Thoracic aorta (tissue), 2 donors: ENCODE measurements at regions not wholly inside any gene's neighbourhood (a gene's known extent, or its start where the extent isn't known, plus 50 kb on each side); places are given as distances from the start of the nearest gene placed in this dataset.

Experiments used
- ATAC-seq: fragments of 150-250 bp; one replicate; pipeline ENCODE4 v1.8.0; 2017; ENCODE audit warnings: low read depth; ENCODE audit not compliant: insufficient number of reproducible peaks, low FRiP score
- DNase-seq: peaks from one replicate; pipeline ENCODE4 v3.0.0-alpha.2; 2020; ENCODE audit warnings: low spot score
- H3K27ac ChIP-seq, 2 donors: fragments of 200-600 bp; sonication (generic); 1 replicate in 1 of 2; 2 replicates in 1 of 2; pipeline ENCODE4 v1.5.1; 2016; ENCODE audit warnings: mild to moderate bottlenecking in 2 of 2, moderate library complexity in 2 of 2
- H3K27me3 ChIP-seq: fragments of 200-600 bp; sonication (generic); replicated peaks from 2 replicates; pipeline ENCODE4 v1.6.0; 2016; ENCODE audit warnings: mild to moderate bottlenecking; ENCODE audit not compliant: insufficient read depth
- H3K36me3 ChIP-seq: fragments of 200-600 bp; sonication (generic); one replicate; pipeline ENCODE4 v1.5.1; 2016
- H3K4me1 ChIP-seq, 2 donors: fragments of 200-600 bp; sonication (generic); 1 replicate in 1 of 2; 2 replicates in 1 of 2; pipeline versions ENCODE4 v1.5.1 to v1.6.0; 2016; ENCODE audit warnings: low read depth in 2 of 2, mild to moderate bottlenecking in 1 of 2; ENCODE audit not compliant: control insufficient read depth in 1 of 2
- H3K4me3 ChIP-seq: fragments of 200-600 bp; sonication (generic); 2 replicates; pipeline ENCODE4 v1.5.1; 2016; ENCODE audit warnings: mild to moderate bottlenecking
- H3K9me3 ChIP-seq: fragments of 200-600 bp; sonication (generic); 2 replicates; pipeline ENCODE4 v1.5.1; 2016
- TF ChIP-seq, protein P1 (sequence below): fragments of 200-600 bp; sonication (generic); IDR thresholded peaks from one replicate; pipeline ENCODE4 v1.5.1; 2019; ENCODE audit warnings: antibody characterized with exemption

DNA sequence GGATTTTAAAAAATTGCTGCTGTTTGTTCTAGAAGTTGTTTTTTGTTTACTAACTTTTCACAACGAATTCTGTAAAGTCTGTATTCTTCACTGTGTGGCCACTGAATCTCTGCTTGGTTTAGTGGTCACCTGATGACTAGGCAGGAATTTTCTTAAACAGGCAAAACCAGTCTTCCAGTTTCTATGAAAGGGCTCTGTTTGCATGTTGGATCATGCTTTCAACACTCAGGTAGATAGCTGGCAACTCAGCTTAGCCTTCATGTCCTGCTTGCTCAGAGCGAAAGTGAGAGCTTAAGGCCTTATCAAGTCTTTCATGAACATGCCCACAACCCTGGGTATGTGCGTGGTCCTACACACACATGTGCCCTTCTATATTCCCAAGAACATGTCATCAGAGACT, 52.4 kb upstream of the CCDC190 start:
- H3K9me3 ChIP-seq: peaks cover 7% of the 10 kb centered on the region
- H3K36me3 ChIP-seq: no peaks in the 10 kb centered on the region
- no peak overlapping the region for H3K27ac ChIP-seq
- TF ChIP-seq, protein P1, sequence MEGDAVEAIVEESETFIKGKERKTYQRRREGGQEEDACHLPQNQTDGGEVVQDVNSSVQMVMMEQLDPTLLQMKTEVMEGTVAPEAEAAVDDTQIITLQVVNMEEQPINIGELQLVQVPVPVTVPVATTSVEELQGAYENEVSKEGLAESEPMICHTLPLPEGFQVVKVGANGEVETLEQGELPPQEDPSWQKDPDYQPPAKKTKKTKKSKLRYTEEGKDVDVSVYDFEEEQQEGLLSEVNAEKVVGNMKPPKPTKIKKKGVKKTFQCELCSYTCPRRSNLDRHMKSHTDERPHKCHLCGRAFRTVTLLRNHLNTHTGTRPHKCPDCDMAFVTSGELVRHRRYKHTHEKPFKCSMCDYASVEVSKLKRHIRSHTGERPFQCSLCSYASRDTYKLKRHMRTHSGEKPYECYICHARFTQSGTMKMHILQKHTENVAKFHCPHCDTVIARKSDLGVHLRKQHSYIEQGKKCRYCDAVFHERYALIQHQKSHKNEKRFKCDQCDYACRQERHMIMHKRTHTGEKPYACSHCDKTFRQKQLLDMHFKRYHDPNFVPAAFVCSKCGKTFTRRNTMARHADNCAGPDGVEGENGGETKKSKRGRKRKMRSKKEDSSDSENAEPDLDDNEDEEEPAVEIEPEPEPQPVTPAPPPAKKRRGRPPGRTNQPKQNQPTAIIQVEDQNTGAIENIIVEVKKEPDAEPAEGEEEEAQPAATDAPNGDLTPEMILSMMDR: no peak
- H3K27me3 ChIP-seq: no peaks in the 10 kb centered on the region
- no peak for ATAC-seq
- H3K4me1 ChIP-seq: peaks cover 6 to 11% of the 10 kb centered on the region in 2 donors
- H3K4me3 ChIP-seq: no peak overlapping the region
- no peak for DNase-seq

DNA sequence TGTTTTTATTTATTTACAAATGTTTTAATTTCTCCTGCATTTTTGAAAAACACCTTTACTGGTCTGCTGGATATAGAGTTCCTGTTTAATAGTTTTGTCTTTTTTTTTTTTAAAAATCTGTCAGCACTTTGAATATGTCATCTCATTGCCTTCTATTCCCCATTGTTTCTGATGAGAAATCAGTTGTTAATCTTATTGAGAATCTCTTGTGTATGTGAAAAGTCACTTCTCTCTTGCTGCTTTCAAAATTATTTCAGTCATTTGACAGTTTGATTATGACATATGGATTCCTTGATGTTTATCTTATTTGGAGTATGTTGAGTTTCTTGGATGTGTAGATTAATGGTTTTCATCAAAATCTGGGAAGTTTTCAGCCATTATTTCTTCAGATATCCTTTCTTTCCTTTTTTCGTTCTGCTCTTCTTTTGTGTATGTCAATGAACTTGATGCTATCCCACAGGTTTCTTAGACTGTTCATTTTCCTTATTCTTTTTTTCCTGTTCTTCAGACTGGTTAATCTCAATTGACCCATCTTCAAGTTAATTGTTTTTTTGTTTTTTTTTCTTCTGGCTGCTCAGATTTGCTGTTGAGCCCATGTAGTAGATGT, 51.2 kb upstream of the CCDC190 start:
- ATAC-seq: no peak
- no peak overlapping the region for H3K27ac ChIP-seq
- DNase-seq: no peak
- peaks cover 7% of the 10 kb centered on the region for H3K9me3 ChIP-seq
- no peak overlapping the region for H3K4me3 ChIP-seq
- TF ChIP-seq, protein P1: no peak
- no peaks in the 10 kb centered on the region for H3K27me3 ChIP-seq
- H3K4me1 ChIP-seq: peaks cover 7 to 13% of the 10 kb centered on the region in 2 donors
- no peaks in the 10 kb centered on the region for H3K36me3 ChIP-seq
